ENCODE measurements at regions not wholly inside any gene's neighbourhood (a gene's known extent, or its start where the extent isn't known, plus 50 kb on each side); places are given as distances from the start of the nearest gene placed in this dataset.

DNA sequence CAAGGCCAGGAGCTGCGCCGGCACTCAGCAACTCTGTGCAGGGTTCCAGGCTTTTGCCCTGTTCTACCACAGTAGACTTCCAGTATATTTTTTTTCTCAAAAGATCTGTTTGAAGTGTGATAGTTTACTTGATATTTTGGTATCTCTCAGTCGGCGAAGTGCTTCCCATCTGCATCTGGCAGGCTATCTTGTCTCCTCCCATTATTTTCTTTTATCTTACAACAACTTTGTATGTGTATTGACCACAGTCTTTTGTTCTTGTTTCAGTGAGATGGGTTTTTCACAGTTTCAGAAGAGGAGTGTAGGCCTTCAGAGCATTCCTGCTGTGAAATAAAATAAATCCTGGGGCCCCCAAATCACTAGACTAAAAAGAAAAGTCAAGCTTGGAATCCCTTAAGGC, 292.9 kb downstream of the PTGER3 start:
- no peak overlapping the region for H3K4me2 ChIP-seq (ENCODE audit: insufficient read depth, low read length)
- DNase-seq (ENCODE audit: extremely low read depth in 1 of 4, low spot score in 3 of 4) (peak in 2 of 4 experiments; percentile 15 to 28), ATAC-seq (peak; percentile 36), FAIRE-seq (peak; percentile 49)
- BruUV-seq (replicated peaks): no TSS peak
- H3K9me3 ChIP-seq (replicated peaks; ENCODE audit: control insufficient read depth, insufficient read depth, low read depth, low read length): peaks cover 14% of the 10 kb centered on the region
- WGBS (ENCODE audit: insufficient coverage, low coverage, missing lambda C conversion rate): 23% methylated on average over 4 of the region's 4 CpGs
- H3K4me1 ChIP-seq (replicated peaks in 1 of 2; ENCODE audit: control insufficient read depth in 2 of 2, insufficient read depth in 2 of 2, low read length in 2 of 2): peaks cover 23 to 35% of the 10 kb centered on the region in 2 experiments
- ChIA-PET POLR2A (no interaction called here), CTCF (ENCODE audit: low intra/inter-chr PET ratio) (interaction anchor here (0.7 kb wide), 1 partner anchor 248 kb away, joined by 4 read pairs; no protein-coding TSS in a partner anchor)
- in situ Hi-C loops (cut with MboI) (no loop called here), intact Hi-C loops (cut with micrococcal nuclease) (loop anchor here (10.0 kb wide), 1 partner anchor 290 kb away; the partner anchor contains the start of gene PTGER3)
- TF ChIP-seq ZKSCAN1 (IDR thresholded peaks at IDR 0.05; ENCODE audit: low read depth, low read length): no peak
- TF ChIP-seq, protein P1, sequence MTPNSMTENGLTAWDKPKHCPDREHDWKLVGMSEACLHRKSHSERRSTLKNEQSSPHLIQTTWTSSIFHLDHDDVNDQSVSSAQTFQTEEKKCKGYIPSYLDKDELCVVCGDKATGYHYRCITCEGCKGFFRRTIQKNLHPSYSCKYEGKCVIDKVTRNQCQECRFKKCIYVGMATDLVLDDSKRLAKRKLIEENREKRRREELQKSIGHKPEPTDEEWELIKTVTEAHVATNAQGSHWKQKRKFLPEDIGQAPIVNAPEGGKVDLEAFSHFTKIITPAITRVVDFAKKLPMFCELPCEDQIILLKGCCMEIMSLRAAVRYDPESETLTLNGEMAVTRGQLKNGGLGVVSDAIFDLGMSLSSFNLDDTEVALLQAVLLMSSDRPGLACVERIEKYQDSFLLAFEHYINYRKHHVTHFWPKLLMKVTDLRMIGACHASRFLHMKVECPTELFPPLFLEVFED (CRISPR knock-in tag; conservative IDR thresholded peaks at IDR 0.05): no peak
- TF ChIP-seq SOX6 (IDR thresholded peaks at IDR 0.05): 0 out of 2 replicates have a peak, but pooled peaks have one; percentile 23
- 0 out of 2 replicates have a peak, but pooled peaks have one; percentile 16 for TF ChIP-seq MECOM (CRISPR knock-in tag; IDR thresholded peaks at IDR 0.05)
- TF ChIP-seq CBFA2T3 (IDR thresholded peaks at IDR 0.05): peak; percentile 21; the same call in 1 of the 2 replicates
- no peak for TF ChIP-seq HDAC2 (IDR thresholded peaks at IDR 0.05)
- no peaks in the 10 kb centered on the region for H3K79me2 ChIP-seq (ENCODE audit: control insufficient read depth, insufficient read depth, low read length)
- no peaks in the 10 kb centered on the region for H3K27me3 ChIP-seq (ENCODE audit: control insufficient read depth in 2 of 2, insufficient read depth in 2 of 2, low read length in 2 of 2)
- peak overlapping the region; percentile 65 for H2AFZ ChIP-seq (ENCODE audit: low read depth, low read length)
- H3K9ac ChIP-seq (ENCODE audit: insufficient read depth in 1 of 2, low read depth in 2 of 2, low read length in 2 of 2): peak overlapping the region in 1 of 2 experiments; percentile 47; a peak in 1 of 4 replicates
- no peak overlapping the region; the same call in 2 of the 3 replicates for H3K27ac ChIP-seq (ENCODE audit: extremely low read depth, low read depth, low read length)
- no peaks in the 10 kb centered on the region for H3K36me3 ChIP-seq (ENCODE audit: control insufficient read depth, insufficient read depth, low read length)
- no peaks in the 10 kb centered on the region for H3K9me1 ChIP-seq (ENCODE audit: control insufficient read depth, insufficient read depth, low read length)
- H3K4me3 ChIP-seq: no peak overlapping the region
- no peaks in the 10 kb centered on the region for H4K20me1 ChIP-seq (replicated peaks; ENCODE audit: control insufficient read depth, insufficient read depth, low read length)

Data from K562 (cell line).